Hepatocyte (in vitro differentiated cells): ENCODE measurements at regions not wholly inside any gene's neighbourhood (a gene's known extent, or its start where the extent isn't known, plus 50 kb on each side); places are given as distances from the start of the nearest gene placed in this dataset.

Source experiments
- DNase-seq: peaks from one replicate; pipeline ENCODE4 v3.0.0-alpha.2; 2016; ENCODE audit warnings: low spot score
- H2AFZ ChIP-seq: fragments of 200-600 bp; sonication (generic); 2 replicates; pipeline ENCODE4 v1.6.0; 2016; ENCODE audit warnings: antibody characterized with exemption, mild to moderate bottlenecking
- H3K27ac ChIP-seq: fragments of 200-600 bp; sonication (generic); 2 replicates; pipeline ENCODE4 v1.5.1; 2016; ENCODE audit warnings: mild to moderate bottlenecking
- H3K27me3 ChIP-seq: fragments of 200-600 bp; sonication (generic); 2 replicates; pipeline ENCODE4 v1.6.1; 2016
- H3K36me3 ChIP-seq: fragments of 200-600 bp; sonication (generic); replicated peaks from 2 replicates; pipeline ENCODE4 v1.5.1; 2016; ENCODE audit warnings: low read depth; ENCODE audit not compliant: insufficient read depth
- H3K4me1 ChIP-seq: fragments of 200-600 bp; sonication (generic); 2 replicates; pipeline ENCODE4 v1.5.1; 2016; ENCODE audit warnings: mild to moderate bottlenecking, moderate library complexity; ENCODE audit not compliant: insufficient read depth
- H3K4me2 ChIP-seq: fragments of 200-600 bp; sonication (generic); 2 replicates; pipeline ENCODE4 v1.6.0; 2016
- H3K4me3 ChIP-seq: fragments of 200-600 bp; sonication (generic); 2 replicates; pipeline ENCODE4 v1.5.1; 2016; ENCODE audit warnings: mild to moderate bottlenecking
- H3K79me2 ChIP-seq: fragments of 200-600 bp; sonication (generic); 2 replicates; pipeline ENCODE4 v1.6.0; 2017; ENCODE audit warnings: mild to moderate bottlenecking
- H3K9me2 ChIP-seq: fragments of 200-600 bp; sonication (generic); replicated peaks from 2 replicates; pipeline ENCODE4 v1.6.0; 2017; ENCODE audit warnings: mild to moderate bottlenecking; ENCODE audit not compliant: insufficient read depth
- H3K9me3 ChIP-seq: fragments of 200-600 bp; sonication (generic); 2 replicates; pipeline ENCODE4 v1.5.1; 2016; ENCODE audit warnings: low read depth, mild to moderate bottlenecking
- H4K20me1 ChIP-seq: fragments of 200-600 bp; sonication (generic); 2 replicates; pipeline ENCODE4 v1.6.0; 2016; ENCODE audit warnings: mild to moderate bottlenecking; ENCODE audit not compliant: insufficient read depth, poor library complexity, severe bottlenecking
- EZH2 ChIP-seq: fragments of 200-600 bp; sonication (generic); IDR thresholded peaks from 2 replicates; pipeline ENCODE4 v1.6.1; 2016; ENCODE audit warnings: antibody characterized with exemption, mild to moderate bottlenecking, borderline replicate concordance
- EZH2phosphoT487 ChIP-seq: fragments of 200-600 bp; sonication (generic); IDR thresholded peaks from one replicate; pipeline ENCODE4 v1.6.1; 2018; ENCODE audit warnings: antibody characterized with exemption, mild to moderate bottlenecking, low read depth, moderate library complexity; ENCODE audit not compliant: unreplicated experiment, severe bottlenecking
- whole genome bisulfite sequencing: methylation state at CpG from one replicate; pipeline ENCODE4 v1.1.6; 2016; ENCODE audit warnings: low lambda C conversion rate; ENCODE audit errors: missing lambda C conversion rate; 5-methylcytosine and 5-hydroxymethylcytosine counted together
- TF ChIP-seq, protein P1 (sequence below): fragments of 200-600 bp; sonication (generic); IDR thresholded peaks from 2 replicates; pipeline ENCODE4 v1.5.1; 2016; ENCODE audit warnings: antibody characterized with exemption, mild to moderate bottlenecking; ENCODE audit not compliant: poor library complexity

DNA sequence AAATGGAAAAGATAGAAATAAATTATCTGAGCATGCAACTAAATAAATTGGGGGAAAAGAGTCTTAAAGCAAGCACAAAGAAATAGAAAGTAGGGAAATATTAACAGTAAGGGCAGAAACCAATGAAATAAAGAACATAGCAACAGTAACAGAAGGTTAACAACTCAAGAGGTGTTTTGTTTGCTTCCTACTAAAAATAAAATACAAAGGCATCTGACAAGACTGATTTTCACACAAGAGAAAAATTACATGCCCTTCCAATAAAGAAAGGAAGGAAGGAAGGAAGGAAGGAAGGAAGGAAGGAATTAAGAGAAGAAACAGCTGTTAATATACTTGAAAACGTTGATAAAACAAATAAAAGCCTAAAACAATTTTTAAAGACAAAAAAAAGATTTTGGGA lies 240.2 kb downstream of the SEC16B start:
- no peaks in the 10 kb centered on the region for H3K9me3 ChIP-seq
- H3K4me1 ChIP-seq, result no peaks in the 10 kb centered on the region
- no peaks in the 10 kb centered on the region for H3K36me3 ChIP-seq
- H3K4me2 ChIP-seq, result no peak overlapping the region
- H3K4me3 ChIP-seq, result no peak overlapping the region
- H3K27me3 ChIP-seq, result no peaks in the 10 kb centered on the region
- H3K79me2 ChIP-seq, result no peaks in the 10 kb centered on the region
- H4K20me1 ChIP-seq, result no peaks in the 10 kb centered on the region
- H3K9me2 ChIP-seq, result no peaks in the 10 kb centered on the region
- 53% methylated on average over 1 of the region's 1 CpG for WGBS
- no peak overlapping the region for H2AFZ ChIP-seq
- no peak for TF ChIP-seq EZH2phosphoT487
- TF ChIP-seq EZH2, result no peak
- TF ChIP-seq, protein P1, sequence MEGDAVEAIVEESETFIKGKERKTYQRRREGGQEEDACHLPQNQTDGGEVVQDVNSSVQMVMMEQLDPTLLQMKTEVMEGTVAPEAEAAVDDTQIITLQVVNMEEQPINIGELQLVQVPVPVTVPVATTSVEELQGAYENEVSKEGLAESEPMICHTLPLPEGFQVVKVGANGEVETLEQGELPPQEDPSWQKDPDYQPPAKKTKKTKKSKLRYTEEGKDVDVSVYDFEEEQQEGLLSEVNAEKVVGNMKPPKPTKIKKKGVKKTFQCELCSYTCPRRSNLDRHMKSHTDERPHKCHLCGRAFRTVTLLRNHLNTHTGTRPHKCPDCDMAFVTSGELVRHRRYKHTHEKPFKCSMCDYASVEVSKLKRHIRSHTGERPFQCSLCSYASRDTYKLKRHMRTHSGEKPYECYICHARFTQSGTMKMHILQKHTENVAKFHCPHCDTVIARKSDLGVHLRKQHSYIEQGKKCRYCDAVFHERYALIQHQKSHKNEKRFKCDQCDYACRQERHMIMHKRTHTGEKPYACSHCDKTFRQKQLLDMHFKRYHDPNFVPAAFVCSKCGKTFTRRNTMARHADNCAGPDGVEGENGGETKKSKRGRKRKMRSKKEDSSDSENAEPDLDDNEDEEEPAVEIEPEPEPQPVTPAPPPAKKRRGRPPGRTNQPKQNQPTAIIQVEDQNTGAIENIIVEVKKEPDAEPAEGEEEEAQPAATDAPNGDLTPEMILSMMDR, result no peak
- no peak overlapping the region for H3K27ac ChIP-seq
- DNase-seq, result no peak

DNA sequence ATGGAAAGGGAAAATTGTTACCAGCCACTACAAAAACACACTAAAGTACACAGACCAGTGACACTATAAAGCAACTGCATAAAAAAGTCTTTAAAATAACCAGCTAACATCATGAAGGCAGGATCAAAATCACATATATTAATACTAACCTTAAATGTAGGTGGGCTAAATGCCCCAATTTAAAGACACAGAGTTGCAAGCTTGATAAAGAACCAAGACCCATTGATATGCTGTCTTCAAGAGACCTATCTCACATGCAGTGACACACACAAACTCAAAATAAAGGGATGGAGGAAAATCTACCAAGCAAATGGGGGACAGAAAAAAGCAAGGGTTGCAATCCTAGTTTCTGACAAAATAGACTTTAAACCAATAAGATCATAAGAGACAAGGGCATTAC lies 246.3 kb downstream of the SEC16B start:
- H3K4me1 ChIP-seq, result no peaks in the 10 kb centered on the region
- H3K4me3 ChIP-seq, result no peak overlapping the region
- H3K36me3 ChIP-seq, result no peaks in the 10 kb centered on the region
- no peaks in the 10 kb centered on the region for H3K9me3 ChIP-seq
- no peaks in the 10 kb centered on the region for H3K79me2 ChIP-seq
- no peak overlapping the region for H2AFZ ChIP-seq
- H3K4me2 ChIP-seq, result no peak overlapping the region
- no peaks in the 10 kb centered on the region for H4K20me1 ChIP-seq
- no peaks in the 10 kb centered on the region for H3K9me2 ChIP-seq
- no peak for DNase-seq
- H3K27me3 ChIP-seq, result no peaks in the 10 kb centered on the region
- TF ChIP-seq EZH2phosphoT487, result no peak
- TF ChIP-seq, protein P1, result no peak
- H3K27ac ChIP-seq, result no peak overlapping the region

- no peak for DNase-seq
- no peaks in the 10 kb centered on the region for H3K4me1 ChIP-seq
- no peak overlapping the region for H3K27ac ChIP-seq
- H3K4me3 ChIP-seq, result no peak overlapping the region
- H2AFZ ChIP-seq, result no peak overlapping the region
- TF ChIP-seq, protein P1, result no peak
- no peak for TF ChIP-seq EZH2
- no peak for TF ChIP-seq EZH2phosphoT487
- H3K36me3 ChIP-seq, result no peaks in the 10 kb centered on the region
- H3K4me2 ChIP-seq, result no peak overlapping the region
- H3K27me3 ChIP-seq, result no peaks in the 10 kb centered on the region
- H3K9me3 ChIP-seq, result no peaks in the 10 kb centered on the region
- H3K9me2 ChIP-seq, result no peaks in the 10 kb centered on the region
- H4K20me1 ChIP-seq, result no peaks in the 10 kb centered on the region
- whole genome bisulfite sequencing, result 88% methylated on average over 15 of the region's 17 CpGs
- H3K79me2 ChIP-seq, result no peaks in the 10 kb centered on the region
Observed at GRCh38 chr1:177710696-177711620, 258.9 kb downstream of the SEC16B start.
